ENCODE measurements at regions not wholly inside any gene's neighbourhood (a gene's known extent, or its start where the extent isn't known, plus 50 kb on each side); places are given as distances from the start of the nearest gene placed in this dataset.

GRCh38 chr9:89746385-89747116 is 141.7 kb downstream of the GADD45G start:
- Histone ChIP-seq H4K20me1 (ENCODE audit: insufficient read depth, low read length) (no peaks in the 10 kb centered on the region), H3K9me3 (ENCODE audit: low read depth, low read length) (no peaks in the 10 kb centered on the region), H3K27ac (ENCODE audit: low read depth, low read length) (no peak overlapping the region), H3K4me1 (ENCODE audit: insufficient read depth, low read length) (no peaks in the 10 kb centered on the region), H3K36me3 (ENCODE audit: insufficient read depth, low read length) (no peaks in the 10 kb centered on the region), H3K4me3 (ENCODE audit: insufficient read depth, low read length) (no peak overlapping the region), H2AFZ (ENCODE audit: low read length) (no peak overlapping the region), H3K79me2 (ENCODE audit: insufficient read depth, low read length) (no peaks in the 10 kb centered on the region), H3K4me2 (ENCODE audit: insufficient read depth, low read length) (no peak overlapping the region), H3K27me3 (ENCODE audit: insufficient read depth, low read length) (no peaks in the 10 kb centered on the region)
- no peak for DNase-seq (ENCODE audit: insufficient read length, low spot score, missing footprints)
- no peak for TF ChIP-seq CTCF (IDR thresholded peaks at IDR 0.05; ENCODE audit: extremely low read depth, low read depth, low read length)

DNA sequence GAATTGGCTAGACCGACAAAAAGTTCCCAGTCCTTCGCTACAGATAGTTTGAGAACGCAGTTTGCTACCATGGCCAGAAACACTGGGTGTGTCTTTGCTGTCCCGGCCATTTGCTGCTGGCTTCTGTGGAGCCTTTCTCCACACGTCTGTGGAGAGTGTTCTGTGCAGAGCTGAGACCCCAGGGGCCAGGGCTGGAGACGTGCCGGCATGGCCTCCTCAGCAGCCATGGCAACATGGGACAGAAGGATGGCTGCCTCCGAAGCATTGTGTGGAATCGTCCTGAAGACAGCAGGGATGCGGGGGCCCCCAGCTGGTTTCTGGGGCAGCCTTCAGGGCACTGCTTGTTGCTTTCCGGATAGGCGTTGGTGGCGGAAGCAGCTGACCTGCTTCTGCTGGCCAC is 142.8 kb downstream of the GADD45G start:
- no peaks in the 10 kb centered on the region for H3K36me3 ChIP-seq (ENCODE audit: insufficient read depth, low read length)
- H3K79me2 ChIP-seq (ENCODE audit: insufficient read depth, low read length): no peaks in the 10 kb centered on the region
- DNase-seq (ENCODE audit: insufficient read length, low spot score, missing footprints): no peak
- H3K4me3 ChIP-seq (ENCODE audit: insufficient read depth, low read length): no peak overlapping the region
- no peak overlapping the region for H3K27ac ChIP-seq (ENCODE audit: low read depth, low read length)
- no peaks in the 10 kb centered on the region for H3K4me1 ChIP-seq (ENCODE audit: insufficient read depth, low read length)
- H3K4me2 ChIP-seq (ENCODE audit: insufficient read depth, low read length): no peak overlapping the region
- no peak for TF ChIP-seq CTCF (IDR thresholded peaks at IDR 0.05; ENCODE audit: extremely low read depth, low read depth, low read length)
- H4K20me1 ChIP-seq (ENCODE audit: insufficient read depth, low read length): no peaks in the 10 kb centered on the region
- no peaks in the 10 kb centered on the region for H3K27me3 ChIP-seq (ENCODE audit: insufficient read depth, low read length)
- H3K9me3 ChIP-seq (ENCODE audit: low read depth, low read length): no peaks in the 10 kb centered on the region
- H2AFZ ChIP-seq (ENCODE audit: low read length): no peak overlapping the region

DNA sequence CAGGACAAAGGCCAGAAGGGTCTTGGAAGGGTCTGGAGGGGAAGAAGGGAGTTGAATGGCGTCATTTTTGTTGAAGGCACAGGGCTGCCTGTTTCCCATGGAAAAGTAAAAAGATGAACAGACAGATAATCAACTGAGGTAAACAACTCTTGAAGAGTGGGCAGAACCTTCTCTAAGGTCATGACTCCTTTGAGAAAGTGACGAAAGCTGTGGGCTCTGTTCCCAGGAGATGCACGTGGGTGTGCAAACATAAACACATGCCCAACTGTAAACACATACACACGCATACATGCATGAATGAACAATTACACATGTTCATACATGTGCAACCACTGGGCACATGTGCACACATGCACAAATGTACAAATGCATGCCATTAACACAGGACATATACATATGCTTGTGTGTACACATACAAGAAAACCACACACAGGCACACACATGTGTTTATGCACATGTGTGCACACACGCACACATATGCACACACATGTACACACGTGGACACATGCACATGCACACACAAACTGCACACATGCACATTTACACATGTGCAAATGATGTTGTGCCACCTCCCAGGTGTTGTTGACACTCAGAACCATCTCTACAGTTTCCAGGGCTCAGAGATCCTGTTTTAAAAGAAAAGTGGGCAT is 143.3 kb downstream of the GADD45G start:
- TF ChIP-seq CTCF (IDR thresholded peaks at IDR 0.05; ENCODE audit: extremely low read depth, low read depth, low read length): no peak
- no peak for DNase-seq (ENCODE audit: insufficient read length, low spot score, missing footprints)

DNA sequence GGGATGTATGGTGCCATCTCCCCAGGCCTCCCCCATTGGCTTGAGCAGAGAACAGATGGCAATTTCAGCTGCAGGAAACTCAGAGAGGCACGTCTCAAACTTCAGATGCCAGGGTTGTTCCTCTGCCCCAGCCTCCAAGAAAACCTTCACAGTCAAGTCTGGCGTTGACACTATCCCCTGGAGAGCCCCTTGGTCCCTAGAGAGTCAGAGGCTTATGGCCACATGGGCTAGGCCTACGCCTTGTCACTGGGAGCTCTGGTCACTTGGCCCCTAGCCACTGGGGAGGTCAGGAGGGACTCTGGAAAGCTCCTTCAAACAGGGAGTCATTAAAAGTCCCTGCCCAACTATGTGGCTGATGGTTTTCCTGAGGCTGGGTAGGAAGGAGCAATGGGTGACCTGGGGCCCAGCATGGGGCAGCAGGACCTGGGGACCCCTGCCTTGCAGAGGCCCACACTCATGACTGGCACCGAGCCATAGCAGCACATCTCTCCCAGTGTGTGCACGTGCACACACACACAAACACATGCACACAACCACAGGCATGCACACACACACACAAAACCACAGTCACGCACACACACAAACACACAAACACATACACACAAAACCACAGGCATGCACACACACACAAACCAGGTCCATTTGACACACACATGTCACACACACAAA is 144.2 kb downstream of the GADD45G start:
- TF ChIP-seq CTCF (IDR thresholded peaks at IDR 0.05; ENCODE audit: extremely low read depth, low read depth, low read length): no peak
- H3K27ac ChIP-seq (ENCODE audit: low read depth, low read length): no peak overlapping the region
- H3K4me3 ChIP-seq (ENCODE audit: insufficient read depth, low read length): no peak overlapping the region

More for the DNA sequence above, 143.3 kb downstream of the GADD45G start:
- Histone ChIP-seq H3K4me3 (ENCODE audit: insufficient read depth, low read length) (no peak overlapping the region), H3K27me3 (ENCODE audit: insufficient read depth, low read length) (no peaks in the 10 kb centered on the region), H4K20me1 (ENCODE audit: insufficient read depth, low read length) (no peaks in the 10 kb centered on the region), H3K27ac (ENCODE audit: low read depth, low read length) (no peak overlapping the region), H3K4me2 (ENCODE audit: insufficient read depth, low read length) (no peak overlapping the region), H2AFZ (ENCODE audit: low read length) (no peak overlapping the region), H3K4me1 (ENCODE audit: insufficient read depth, low read length) (no peaks in the 10 kb centered on the region), H3K79me2 (ENCODE audit: insufficient read depth, low read length) (no peaks in the 10 kb centered on the region), H3K9me3 (ENCODE audit: low read depth, low read length) (no peaks in the 10 kb centered on the region), H3K36me3 (ENCODE audit: insufficient read depth, low read length) (no peaks in the 10 kb centered on the region)

More for the DNA sequence above, 144.2 kb downstream of the GADD45G start:
- Histone ChIP-seq H3K9me3 (ENCODE audit: low read depth, low read length) (no peaks in the 10 kb centered on the region), H3K27me3 (ENCODE audit: insufficient read depth, low read length) (no peaks in the 10 kb centered on the region), H3K36me3 (ENCODE audit: insufficient read depth, low read length) (no peaks in the 10 kb centered on the region), H3K4me1 (ENCODE audit: insufficient read depth, low read length) (no peaks in the 10 kb centered on the region), H3K4me2 (ENCODE audit: insufficient read depth, low read length) (no peak overlapping the region), H3K79me2 (ENCODE audit: insufficient read depth, low read length) (no peaks in the 10 kb centered on the region), H4K20me1 (ENCODE audit: insufficient read depth, low read length) (no peaks in the 10 kb centered on the region), H2AFZ (ENCODE audit: low read length) (no peak overlapping the region)
- no peak for DNase-seq (ENCODE audit: insufficient read length, low spot score, missing footprints)
